ENCODE measurements at regions not wholly inside any gene's neighbourhood (a gene's known extent, or its start where the extent isn't known, plus 50 kb on each side); places are given as distances from the start of the nearest gene placed in this dataset.

DNA sequence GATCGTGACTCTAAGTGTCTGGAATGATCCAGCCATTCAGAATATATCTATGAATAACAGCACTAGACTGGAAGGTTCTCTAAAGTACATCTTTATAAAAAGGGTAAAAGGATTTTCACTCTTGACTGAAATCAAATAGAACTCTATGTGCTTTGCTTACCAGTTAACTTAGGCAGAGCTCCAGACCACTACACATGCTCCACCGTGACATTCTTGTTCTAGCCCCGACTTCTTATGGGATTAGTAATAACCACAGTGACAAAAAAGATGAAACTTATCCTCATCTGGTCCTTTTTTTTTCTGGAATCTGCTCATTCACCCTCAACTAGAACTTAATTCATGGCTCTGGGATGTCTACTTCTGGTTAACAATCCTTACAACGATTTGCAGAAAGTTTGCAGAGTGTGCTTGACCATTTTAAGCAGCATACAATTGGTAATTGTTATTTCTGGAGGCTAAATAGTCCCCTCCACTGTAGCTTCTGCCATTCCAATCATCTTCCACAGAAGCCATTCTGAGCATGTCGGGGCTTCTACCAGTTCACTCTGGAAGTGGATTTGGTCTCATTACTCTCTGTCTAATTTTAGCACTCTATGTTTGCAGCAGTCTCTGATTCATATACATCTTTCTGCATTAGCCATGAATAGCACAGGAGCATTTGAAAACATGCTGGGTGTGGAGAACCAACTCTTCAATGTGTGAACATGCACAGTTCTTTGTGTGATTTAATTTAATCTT lies 163.7 kb upstream of the CDC14C start:
- CTCF ChIA-PET, result interaction anchor here in 1 of 2 donors (0.6 kb wide), 1 partner anchor 10 kb away, joined by 3 read pairs; no protein-coding TSS in a partner anchor
- no peaks in the 10 kb centered on the region for H3K36me3 ChIP-seq (ENCODE audit: control insufficient read depth in 2 of 2, extremely low read depth in 1 of 2, insufficient read depth in 1 of 2, low read length in 1 of 2)
- whole genome bisulfite sequencing (ENCODE audit: insufficient coverage), result no CpG with 5 or more reads among the region's 5 CpGs
- Mint-ChIP-seq H3K9me3 (peaks cover 6 to 13% (median 6%) of the 10 kb centered on the region in 3 donors), H3K4me3 (no peak overlapping the region), H3K27me3 (no peaks in the 10 kb centered on the region), H3K36me3 (no peaks in the 10 kb centered on the region), H3K4me1 (no peaks in the 10 kb centered on the region), H3K27ac (no peak overlapping the region)
- H3K27me3 ChIP-seq (replicated peaks in 1 of 2; ENCODE audit: control insufficient read depth in 2 of 2, extremely low read depth in 1 of 2, insufficient read depth in 2 of 2, low read length in 1 of 2), result no peaks in the 10 kb centered on the region
- H3K4me3 ChIP-seq (ENCODE audit: control insufficient read depth in 1 of 2, extremely low read depth in 1 of 2, low read length in 1 of 2), result no peak overlapping the region
- no peak overlapping the region for H3K27ac ChIP-seq (ENCODE audit: low read length)
- POLR2A ChIA-PET, result no interaction called here
- no peak for DNase-seq
- no peaks in the 10 kb centered on the region for H3K9me3 ChIP-seq
- no peak for ATAC-seq (replicated peaks in 1 of 4)
- H3K4me1 ChIP-seq (ENCODE audit: control insufficient read depth in 1 of 2, extremely low read depth in 1 of 2, insufficient read depth in 2 of 2, low read length in 2 of 2), result no peaks in the 10 kb centered on the region

DNA sequence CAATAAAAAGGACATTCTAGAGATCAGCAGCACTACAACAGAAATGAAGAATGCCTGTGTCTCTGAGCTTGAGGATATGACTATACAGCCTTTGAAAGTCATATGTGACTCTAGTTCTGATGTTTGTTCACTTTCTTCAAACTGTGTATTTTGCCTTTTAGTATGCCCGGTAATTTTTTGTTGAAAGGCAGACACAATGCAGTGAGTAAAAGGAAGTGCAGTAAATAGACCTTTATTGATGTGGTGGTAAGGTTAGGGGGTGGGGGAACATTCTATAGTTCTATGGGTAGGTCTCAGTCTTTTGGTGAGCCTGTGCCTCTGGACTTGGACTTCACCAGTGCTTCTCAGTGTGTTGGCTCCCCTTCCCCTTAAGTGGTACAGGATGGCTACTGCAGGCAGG lies 143.5 kb upstream of the CDC14C start:
- Mint-ChIP-seq H3K27ac (no peak overlapping the region), H3K4me1 (no peaks in the 10 kb centered on the region), H3K4me3 (no peak overlapping the region), H3K27me3 (no peaks in the 10 kb centered on the region), H3K36me3 (no peaks in the 10 kb centered on the region), H3K9me3 (peaks cover 6 to 16% (median 13%) of the 10 kb centered on the region in 3 donors)
- no peak overlapping the region for H3K27ac ChIP-seq (ENCODE audit: low read length)
- H3K4me1 ChIP-seq (ENCODE audit: control insufficient read depth in 1 of 2, extremely low read depth in 1 of 2, insufficient read depth in 2 of 2, low read length in 2 of 2), result no peaks in the 10 kb centered on the region
- ATAC-seq (replicated peaks in 1 of 4) (no peak), DNase-seq (no peak)
- H3K36me3 ChIP-seq (ENCODE audit: control insufficient read depth in 2 of 2, extremely low read depth in 1 of 2, insufficient read depth in 1 of 2, low read length in 1 of 2), result no peaks in the 10 kb centered on the region
- no peaks in the 10 kb centered on the region for H3K27me3 ChIP-seq (replicated peaks in 1 of 2; ENCODE audit: control insufficient read depth in 2 of 2, extremely low read depth in 1 of 2, insufficient read depth in 2 of 2, low read length in 1 of 2)
- WGBS (ENCODE audit: insufficient coverage), result 57% methylated on average over 1 of the region's 1 CpG
- ChIA-PET POLR2A (no interaction called here), CTCF (no interaction called here)
- H3K9me3 ChIP-seq, result no peaks in the 10 kb centered on the region
- no peak overlapping the region for H3K4me3 ChIP-seq (ENCODE audit: control insufficient read depth in 1 of 2, extremely low read depth in 1 of 2, low read length in 1 of 2)

DNA sequence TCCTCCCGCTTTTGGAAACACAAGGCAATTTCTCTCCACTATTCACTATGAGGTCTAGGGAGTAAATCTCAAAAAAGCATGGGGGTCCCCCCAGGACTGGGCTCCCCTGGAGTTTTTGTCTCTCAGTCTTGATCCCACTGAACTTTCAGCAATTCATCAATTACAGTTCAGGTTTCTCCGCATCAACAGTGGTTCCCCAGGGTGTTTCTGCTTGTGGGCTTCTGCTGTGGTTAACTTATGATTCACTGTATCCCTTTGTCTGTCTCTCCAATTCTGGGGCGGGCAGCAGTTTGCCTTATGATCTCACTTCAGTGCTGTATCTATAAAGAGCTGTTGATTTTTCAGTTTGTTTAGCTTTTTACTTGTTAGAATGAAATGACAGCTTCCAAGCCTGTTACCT lies 142.6 kb upstream of the CDC14C start:
- Mint-ChIP-seq H3K27me3 (no peaks in the 10 kb centered on the region), H3K36me3 (no peaks in the 10 kb centered on the region), H3K4me1 (no peaks in the 10 kb centered on the region), H3K4me3 (no peak overlapping the region), H3K27ac (no peak overlapping the region), H3K9me3 (peaks cover 9 to 17% (median 16%) of the 10 kb centered on the region in 3 donors)
- ChIA-PET CTCF (no interaction called here), POLR2A (no interaction called here)
- Histone ChIP-seq H3K4me1 (ENCODE audit: control insufficient read depth in 1 of 2, extremely low read depth in 1 of 2, insufficient read depth in 2 of 2, low read length in 2 of 2) (no peaks in the 10 kb centered on the region), H3K27me3 (replicated peaks in 1 of 2; ENCODE audit: control insufficient read depth in 2 of 2, extremely low read depth in 1 of 2, insufficient read depth in 2 of 2, low read length in 1 of 2) (no peaks in the 10 kb centered on the region), H3K27ac (ENCODE audit: low read length) (no peak overlapping the region), H3K4me3 (ENCODE audit: control insufficient read depth in 1 of 2, extremely low read depth in 1 of 2, low read length in 1 of 2) (no peak overlapping the region), H3K9me3 (no peaks in the 10 kb centered on the region), H3K36me3 (ENCODE audit: control insufficient read depth in 2 of 2, extremely low read depth in 1 of 2, insufficient read depth in 1 of 2, low read length in 1 of 2) (no peaks in the 10 kb centered on the region)
- DNase-seq (no peak), ATAC-seq (replicated peaks in 1 of 4) (no peak)
- WGBS (ENCODE audit: insufficient coverage), result no CpG with 5 or more reads among the region's 3 CpGs

DNA sequence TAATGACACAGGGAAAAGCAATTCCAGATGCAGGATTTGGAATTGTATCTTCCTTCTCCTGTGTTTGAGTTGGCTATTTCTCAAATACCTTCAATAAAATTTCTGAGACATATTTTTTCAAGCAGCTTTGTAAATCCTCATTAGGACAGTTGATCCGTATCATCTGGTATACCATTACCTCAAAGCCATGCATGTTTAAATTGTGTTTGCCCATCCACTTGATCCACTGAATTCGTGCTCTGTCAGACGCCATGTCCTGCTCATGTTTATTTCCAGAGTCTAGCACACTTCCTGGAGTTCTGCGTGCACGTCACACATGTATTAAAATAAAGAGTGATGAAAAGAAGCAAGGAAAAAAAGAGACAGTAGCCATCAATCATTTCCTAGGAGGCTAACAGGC lies 141.8 kb upstream of the CDC14C start:
- H3K4me1 ChIP-seq (ENCODE audit: control insufficient read depth in 1 of 2, extremely low read depth in 1 of 2, insufficient read depth in 2 of 2, low read length in 2 of 2), result no peaks in the 10 kb centered on the region
- no peaks in the 10 kb centered on the region for H3K36me3 ChIP-seq (ENCODE audit: control insufficient read depth in 2 of 2, extremely low read depth in 1 of 2, insufficient read depth in 1 of 2, low read length in 1 of 2)
- Mint-ChIP-seq H3K4me3 (no peak overlapping the region), H3K27ac (no peak overlapping the region), H3K4me1 (no peaks in the 10 kb centered on the region), H3K9me3 (peaks cover 6 to 19% (median 16%) of the 10 kb centered on the region in 3 donors), H3K27me3 (no peaks in the 10 kb centered on the region), H3K36me3 (no peaks in the 10 kb centered on the region)
- H3K4me3 ChIP-seq (ENCODE audit: control insufficient read depth in 1 of 2, extremely low read depth in 1 of 2, low read length in 1 of 2), result no peak overlapping the region
- H3K27me3 ChIP-seq (replicated peaks in 1 of 2; ENCODE audit: control insufficient read depth in 2 of 2, extremely low read depth in 1 of 2, insufficient read depth in 2 of 2, low read length in 1 of 2), result no peaks in the 10 kb centered on the region
- POLR2A ChIA-PET, result no interaction called here
- CTCF ChIA-PET, result no interaction called here
- no peaks in the 10 kb centered on the region for H3K9me3 ChIP-seq
- no peak for DNase-seq
- H3K27ac ChIP-seq (ENCODE audit: low read length), result no peak overlapping the region
- no peak for ATAC-seq (replicated peaks in 1 of 4)
- 100% methylated on average over 1 of the region's 5 CpGs for WGBS (ENCODE audit: insufficient coverage)

DNA sequence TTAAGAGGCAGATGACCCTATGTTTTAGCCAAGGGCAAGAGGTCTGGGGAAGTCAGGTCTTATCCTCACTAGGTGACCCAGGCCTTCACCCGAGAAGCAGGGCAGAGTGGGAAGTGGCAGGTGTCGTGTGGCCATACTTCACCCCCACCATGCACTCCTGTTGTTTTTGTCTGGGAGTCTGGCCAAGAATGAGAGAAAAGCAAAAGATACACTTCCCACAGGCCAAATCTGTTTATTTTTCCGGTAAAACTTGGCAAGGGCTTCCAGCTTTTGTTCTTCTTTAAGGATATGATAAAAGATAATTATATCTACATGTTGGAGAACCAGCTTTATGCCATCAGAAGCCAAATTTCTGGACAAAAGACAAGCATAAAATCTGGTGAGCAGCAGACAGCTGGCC lies 137.4 kb upstream of the CDC14C start:
- Mint-ChIP-seq H3K27me3 (no peaks in the 10 kb centered on the region), H3K4me1 (no peaks in the 10 kb centered on the region), H3K27ac (no peak overlapping the region), H3K36me3 (no peaks in the 10 kb centered on the region), H3K4me3 (no peak overlapping the region), H3K9me3 (peaks cover 6 to 12% (median 9%) of the 10 kb centered on the region in 3 donors)
- POLR2A ChIA-PET, result no interaction called here
- DNase-seq, result no peak
- H3K27me3 ChIP-seq (replicated peaks in 1 of 2; ENCODE audit: control insufficient read depth in 2 of 2, extremely low read depth in 1 of 2, insufficient read depth in 2 of 2, low read length in 1 of 2), result no peaks in the 10 kb centered on the region
- no peak overlapping the region for H3K27ac ChIP-seq (ENCODE audit: low read length)
- H3K4me3 ChIP-seq (ENCODE audit: control insufficient read depth in 1 of 2, extremely low read depth in 1 of 2, low read length in 1 of 2), result no peak overlapping the region
- CTCF ChIA-PET, result no interaction called here
- H3K9me3 ChIP-seq, result no peaks in the 10 kb centered on the region
- H3K4me1 ChIP-seq (ENCODE audit: control insufficient read depth in 1 of 2, extremely low read depth in 1 of 2, insufficient read depth in 2 of 2, low read length in 2 of 2), result no peaks in the 10 kb centered on the region
- ATAC-seq (replicated peaks in 1 of 4), result no peak
- WGBS (ENCODE audit: insufficient coverage), result no CpG with 5 or more reads among the region's 3 CpGs
- no peaks in the 10 kb centered on the region for H3K36me3 ChIP-seq (ENCODE audit: control insufficient read depth in 2 of 2, extremely low read depth in 1 of 2, insufficient read depth in 1 of 2, low read length in 1 of 2)

DNA sequence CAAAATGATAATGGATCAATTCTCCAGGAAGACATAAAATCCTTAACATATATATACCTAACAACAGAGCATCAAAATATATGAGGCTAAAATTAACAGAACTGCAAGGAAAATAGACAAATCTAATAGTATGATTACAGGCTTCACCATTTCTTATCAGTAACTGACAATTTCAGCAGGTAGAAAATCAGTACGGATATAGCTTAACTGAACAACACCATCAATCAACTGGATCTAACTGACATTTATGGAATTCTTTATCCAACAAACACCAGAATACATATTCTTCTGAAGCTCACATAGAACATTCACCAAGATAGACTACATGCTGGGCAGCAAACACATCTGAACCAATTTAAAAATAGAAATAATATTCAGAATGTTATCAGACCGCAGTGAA lies 121.1 kb upstream of the CDC14C start:
- no peaks in the 10 kb centered on the region for H3K4me1 ChIP-seq (ENCODE audit: control insufficient read depth in 1 of 2, extremely low read depth in 1 of 2, insufficient read depth in 2 of 2, low read length in 2 of 2)
- no peaks in the 10 kb centered on the region for H3K4me1 Mint-ChIP-seq
- H3K9me3 ChIP-seq, result no peaks in the 10 kb centered on the region
- H3K27me3 Mint-ChIP-seq, result no peaks in the 10 kb centered on the region
- WGBS (ENCODE audit: insufficient coverage), result no CpG with 5 or more reads among the region's 2 CpGs
- ChIA-PET POLR2A (no interaction called here), CTCF (interaction anchor here in 1 of 2 donors (0.7 kb wide), 1 partner anchor 405 kb away, joined by 3 read pairs; no protein-coding TSS in a partner anchor)
- no peaks in the 10 kb centered on the region for H3K36me3 Mint-ChIP-seq
- H3K27ac Mint-ChIP-seq, result no peak overlapping the region
- DNase-seq (no peak), ATAC-seq (replicated peaks in 1 of 4) (no peak)
- H3K4me3 Mint-ChIP-seq, result no peak overlapping the region
- H3K27me3 ChIP-seq (replicated peaks in 1 of 2; ENCODE audit: control insufficient read depth in 2 of 2, extremely low read depth in 1 of 2, insufficient read depth in 2 of 2, low read length in 1 of 2), result no peaks in the 10 kb centered on the region
- peaks cover 0 to 18% (median 5%) of the 10 kb centered on the region in 3 donors for H3K9me3 Mint-ChIP-seq
- H3K27ac ChIP-seq (ENCODE audit: low read length), result no peak overlapping the region
- no peaks in the 10 kb centered on the region for H3K36me3 ChIP-seq (ENCODE audit: control insufficient read depth in 2 of 2, extremely low read depth in 1 of 2, insufficient read depth in 1 of 2, low read length in 1 of 2)
- no peak overlapping the region for H3K4me3 ChIP-seq (ENCODE audit: control insufficient read depth in 1 of 2, extremely low read depth in 1 of 2, low read length in 1 of 2)

DNA sequence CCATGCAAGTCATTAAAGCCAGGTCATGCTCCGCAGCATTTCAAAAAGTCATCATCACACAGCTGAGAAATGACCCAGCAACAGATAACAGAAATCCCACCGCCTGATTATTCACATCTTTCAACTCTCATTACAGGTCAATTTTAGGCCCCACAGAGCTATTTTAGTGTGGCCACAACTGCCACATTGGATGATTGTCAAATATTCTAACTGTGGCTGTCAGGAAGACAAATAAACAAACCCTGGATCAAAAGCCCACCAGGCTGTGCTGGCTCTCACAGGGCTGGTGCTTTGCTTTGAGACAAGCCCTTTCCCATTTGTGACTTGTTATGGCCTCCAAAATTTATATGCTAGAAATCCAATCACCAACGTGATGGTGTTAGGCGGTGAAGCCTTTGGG lies 117.6 kb upstream of the CDC14C start:
- no peaks in the 10 kb centered on the region for H3K9me3 ChIP-seq
- H3K27ac ChIP-seq (ENCODE audit: low read length), result no peak overlapping the region
- ATAC-seq (replicated peaks in 1 of 4) (no peak), DNase-seq (no peak)
- 59% methylated on average over 2 of the region's 4 CpGs for whole genome bisulfite sequencing (ENCODE audit: insufficient coverage)
- Mint-ChIP-seq H3K4me3 (no peak overlapping the region), H3K4me1 (no peaks in the 10 kb centered on the region), H3K27ac (no peak overlapping the region), H3K27me3 (no peaks in the 10 kb centered on the region), H3K9me3 (peaks cover 0 to 9% (median 0%) of the 10 kb centered on the region in 3 donors), H3K36me3 (no peaks in the 10 kb centered on the region)
- H3K4me3 ChIP-seq (ENCODE audit: control insufficient read depth in 1 of 2, extremely low read depth in 1 of 2, low read length in 1 of 2), result no peak overlapping the region
- ChIA-PET POLR2A (no interaction called here), CTCF (no interaction called here)
- no peaks in the 10 kb centered on the region for H3K27me3 ChIP-seq (replicated peaks in 1 of 2; ENCODE audit: control insufficient read depth in 2 of 2, extremely low read depth in 1 of 2, insufficient read depth in 2 of 2, low read length in 1 of 2)
- H3K36me3 ChIP-seq (ENCODE audit: control insufficient read depth in 2 of 2, extremely low read depth in 1 of 2, insufficient read depth in 1 of 2, low read length in 1 of 2), result no peaks in the 10 kb centered on the region
- no peaks in the 10 kb centered on the region for H3K4me1 ChIP-seq (ENCODE audit: control insufficient read depth in 1 of 2, extremely low read depth in 1 of 2, insufficient read depth in 2 of 2, low read length in 2 of 2)

Data from T-cell (primary cell).